Kidney (tissue), 13 donors: ENCODE measurements at regions not wholly inside any gene's neighbourhood (a gene's known extent, or its start where the extent isn't known, plus 50 kb on each side); places are given as distances from the start of the nearest gene placed in this dataset.

ENCODE experiments used
- DNase-seq, 5 donors: peaks; one replicate each; pipeline ENCODE4 v3.0.0-alpha.2; 2013 to 2020
- FAIRE-seq: peaks from 2 replicates; lab custom pipeline; 2012; peaks lifted over from hg19 to GRCh38; lab: Jason Lieb, UNC
- H3K27ac ChIP-seq, 2 donors: one replicate each; pipeline ENCODE4 v1.7.0; 2013; ENCODE audit warnings: low read depth in 2 of 2, low read length in 2 of 2, inconsistent platforms in 1 of 2
- H3K27me3 ChIP-seq: one replicate; pipeline ENCODE4 v1.7.1; 2013; ENCODE audit warnings: low read length, inconsistent platforms; ENCODE audit not compliant: control insufficient read depth, insufficient read depth
- H3K36me3 ChIP-seq, 3 donors: one replicate each; pipeline versions ENCODE4 v1.7.0 to v1.7.1; 2013; ENCODE audit warnings: low read length in 3 of 3, control low read depth in 1 of 3, inconsistent platforms in 1 of 3; ENCODE audit not compliant: insufficient read depth in 3 of 3, control insufficient read depth in 2 of 3
- H3K4me1 ChIP-seq, 3 donors: one replicate each; pipeline versions ENCODE4 v1.7.0 to v1.7.1; 2013; ENCODE audit warnings: low read length in 3 of 3, inconsistent platforms in 1 of 3, low read depth in 1 of 3; ENCODE audit not compliant: control insufficient read depth in 2 of 3, insufficient read depth in 2 of 3
- H3K4me3 ChIP-seq, 3 donors: one replicate each; pipeline versions ENCODE4 v1.7.0 to v1.8.1; 2013; ENCODE audit warnings: low read length in 3 of 3, control low read depth in 1 of 3, inconsistent platforms in 1 of 3
- H3K9ac ChIP-seq, 3 donors: one replicate each; pipeline versions ENCODE4 v1.7.0 to v1.7.1; 2013; ENCODE audit warnings: low read length in 3 of 3, control low read depth in 1 of 3, inconsistent platforms in 1 of 3
- H3K9me3 ChIP-seq, 3 donors: one replicate each; pipeline versions ENCODE4 v1.7.0 to v1.7.1; 2013; ENCODE audit warnings: low read length in 3 of 3, control low read depth in 1 of 3, inconsistent platforms in 1 of 3; ENCODE audit not compliant: control insufficient read depth in 2 of 3, insufficient read depth in 1 of 3
- intact Hi-C: fragments of 100-400 bp; cut with DNase I; formaldehyde crosslinking; loops from one replicate; pipeline ENCODE4 v1.11.1; 2022
- TF ChIP-seq, protein P1 (sequence below): IDR thresholded peaks from 3 replicates; pipeline ENCODE4 v1.5.1; 2012; ENCODE audit warnings: mild to moderate bottlenecking, moderate library complexity, borderline replicate concordance; ENCODE audit not compliant: insufficient read depth; ENCODE audit errors: extremely low read depth
- donor health status: control.
- donor health status: control.
- donor health status: control.
- donor health status: control.
- donor health status: control.
- donor health status: DM: yes; HTN: yes; CAD: no.
- donor health status: Normal renal cell carcinoma (clear cell type).

- H3K36me3 ChIP-seq = no peaks in the 10 kb centered on the region
- no peak overlapping the region for H3K9ac ChIP-seq
- no peaks in the 10 kb centered on the region for H3K9me3 ChIP-seq
- intact Hi-C loops = no loop called here
- DNase-seq = no peak
- TF ChIP-seq, protein P1, sequence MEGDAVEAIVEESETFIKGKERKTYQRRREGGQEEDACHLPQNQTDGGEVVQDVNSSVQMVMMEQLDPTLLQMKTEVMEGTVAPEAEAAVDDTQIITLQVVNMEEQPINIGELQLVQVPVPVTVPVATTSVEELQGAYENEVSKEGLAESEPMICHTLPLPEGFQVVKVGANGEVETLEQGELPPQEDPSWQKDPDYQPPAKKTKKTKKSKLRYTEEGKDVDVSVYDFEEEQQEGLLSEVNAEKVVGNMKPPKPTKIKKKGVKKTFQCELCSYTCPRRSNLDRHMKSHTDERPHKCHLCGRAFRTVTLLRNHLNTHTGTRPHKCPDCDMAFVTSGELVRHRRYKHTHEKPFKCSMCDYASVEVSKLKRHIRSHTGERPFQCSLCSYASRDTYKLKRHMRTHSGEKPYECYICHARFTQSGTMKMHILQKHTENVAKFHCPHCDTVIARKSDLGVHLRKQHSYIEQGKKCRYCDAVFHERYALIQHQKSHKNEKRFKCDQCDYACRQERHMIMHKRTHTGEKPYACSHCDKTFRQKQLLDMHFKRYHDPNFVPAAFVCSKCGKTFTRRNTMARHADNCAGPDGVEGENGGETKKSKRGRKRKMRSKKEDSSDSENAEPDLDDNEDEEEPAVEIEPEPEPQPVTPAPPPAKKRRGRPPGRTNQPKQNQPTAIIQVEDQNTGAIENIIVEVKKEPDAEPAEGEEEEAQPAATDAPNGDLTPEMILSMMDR = no peak
- H3K4me3 ChIP-seq = no peak overlapping the region
- no peak overlapping the region for H3K27ac ChIP-seq
- H3K27me3 ChIP-seq = no peaks in the 10 kb centered on the region
- no peak for FAIRE-seq
- no peaks in the 10 kb centered on the region for H3K4me1 ChIP-seq
These were observed 56.6 kb upstream of the TNIK start for GRCh38 chr3:171516765-171517164.

DNA sequence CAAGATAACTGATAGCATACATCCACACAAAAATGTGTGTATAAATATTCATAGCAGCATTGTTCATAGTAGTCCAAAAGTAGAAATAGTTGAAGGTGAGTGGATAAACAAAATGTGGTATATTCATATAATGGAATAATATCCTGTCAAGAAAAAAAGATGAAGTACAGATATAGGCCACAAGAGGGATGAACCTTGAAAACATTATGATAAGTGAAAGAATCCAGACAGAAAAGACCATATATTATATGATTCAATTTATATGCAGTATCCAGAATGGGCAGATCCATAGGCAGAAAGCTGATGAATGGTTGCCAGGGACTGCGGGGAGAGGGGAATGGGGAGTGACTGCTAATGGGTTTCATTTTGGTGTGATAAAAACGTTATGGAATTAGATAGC, 54.3 kb upstream of the TNIK start:
- H3K27ac ChIP-seq = no peak overlapping the region
- H3K36me3 ChIP-seq = no peaks in the 10 kb centered on the region
- no peaks in the 10 kb centered on the region for H3K9me3 ChIP-seq
- FAIRE-seq (no peak), DNase-seq (no peak)
- no peak overlapping the region for H3K9ac ChIP-seq
- TF ChIP-seq, protein P1 = no peak
- intact Hi-C loops = no loop called here
- no peaks in the 10 kb centered on the region for H3K4me1 ChIP-seq
- H3K27me3 ChIP-seq = no peaks in the 10 kb centered on the region
- H3K4me3 ChIP-seq = no peak overlapping the region

- intact Hi-C loops = no loop called here
- H3K4me3 ChIP-seq = no peak overlapping the region
- no peaks in the 10 kb centered on the region for H3K27me3 ChIP-seq
- FAIRE-seq = no peak
- no peak for DNase-seq
- H3K4me1 ChIP-seq = no peaks in the 10 kb centered on the region
- TF ChIP-seq, protein P1 = no peak
- H3K36me3 ChIP-seq = no peaks in the 10 kb centered on the region
- H3K27ac ChIP-seq = no peak overlapping the region
- H3K9me3 ChIP-seq = no peaks in the 10 kb centered on the region
- no peak overlapping the region for H3K9ac ChIP-seq
These were observed 51.2 kb upstream of the TNIK start for GRCh38 chr3:171511450-171511849.
